K562 (cell line): ENCODE measurements at regions not wholly inside any gene's neighbourhood (a gene's known extent, or its start where the extent isn't known, plus 50 kb on each side); places are given as distances from the start of the nearest gene placed in this dataset.

Experiments
- EHMT2 ChIP-seq: fragments of 450-650 bp; IDR thresholded peaks from 2 replicates; pipeline ENCODE4 v1.6.1; 2018; ENCODE audit warnings: antibody characterized with exemption
- SAP30 ChIP-seq: fragments of 200-600 bp; sonication (generic); IDR thresholded peaks from 2 replicates; pipeline ENCODE4 v1.6.1; 2012; ENCODE audit warnings: borderline replicate concordance, low read depth, mild to moderate bottlenecking, moderate library complexity, low read length, control low read depth, inconsistent platforms; ENCODE audit not compliant: insufficient read depth, poor library complexity, severe bottlenecking
- SIN3A ChIP-seq, 2 experiments: fragments of 150-350 bp in 1 of 2; IDR thresholded peaks; 2 replicates each; pipeline ENCODE4 v1.6.1; 2011 to 2016; ENCODE audit warnings: borderline replicate concordance in 2 of 2, low read depth in 2 of 2, low read length in 2 of 2, mild to moderate bottlenecking in 2 of 2, moderate library complexity in 2 of 2; ENCODE audit not compliant: control insufficient read depth in 1 of 2
- TOE1 ChIP-seq, 2 experiments: fragments of 450-650 bp in 1 of 2; sonication (generic) in 1 of 2; formaldehyde crosslinking in 1 of 2; IDR thresholded peaks; 2 replicates each; pipeline versions ENCODE4 v1.7.1 to v1.8.0; 2016 to 2022; ENCODE audit warnings: borderline replicate concordance in 2 of 2, mild to moderate bottlenecking in 2 of 2, antibody characterized with exemption in 1 of 2, inconsistent platforms in 1 of 2, low read depth in 1 of 2, missing genetic modification reagents in 1 of 2, moderate library complexity in 1 of 2
- ZBTB1 ChIP-seq: sonication (generic); formaldehyde crosslinking; IDR thresholded peaks from 2 replicates; pipeline ENCODE4 v1.8.1; 2023; ENCODE audit warnings: missing genetic modification reagents, low read depth, mild to moderate bottlenecking, borderline replicate concordance
- TF ChIP-seq, protein P1 (sequence below), 3 experiments: IDR thresholded peaks in 2 of 3; conservative IDR thresholded peaks in 1 of 3; 2 replicates each; pipeline ENCODE4 v1.5.1; 2011 to 2012; ENCODE audit warnings: low read length in 3 of 3, mild to moderate bottlenecking in 3 of 3, control low read depth in 2 of 3, improper control_type of control experiment in 1 of 3, inconsistent platforms in 1 of 3, low read depth in 1 of 3, mixed read lengths in 1 of 3, moderate library complexity in 1 of 3; ENCODE audit not compliant: insufficient read depth in 2 of 3
- TF ChIP-seq, protein P2 (sequence below): fragments of 250-450 bp; sonication (Bioruptor Pico); IDR thresholded peaks from 2 replicates; pipeline ENCODE4 v1.8.0; 2021; ENCODE audit warnings: moderate library complexity, mild to moderate bottlenecking, inconsistent platforms

DNA sequence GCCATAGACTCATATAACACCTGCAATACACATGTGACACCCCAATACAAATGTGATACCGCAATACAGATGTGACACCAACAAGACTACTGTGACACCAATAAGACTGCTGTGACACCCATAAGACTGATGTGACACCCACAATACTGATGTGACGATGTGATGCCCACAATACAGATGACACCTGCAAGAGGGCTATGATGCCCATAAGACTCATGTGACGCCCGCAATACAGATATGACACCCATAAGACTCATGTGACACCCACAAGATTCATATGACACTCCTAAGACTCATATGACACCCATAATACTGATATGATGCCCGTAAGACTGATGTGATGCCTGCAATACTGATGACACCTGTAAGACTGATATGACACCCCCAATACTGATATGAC lies 113.0 kb downstream of the MRPL57 start:
- no peak for TF ChIP-seq EHMT2
- no peak for TF ChIP-seq ZBTB1 (CRISPR knock-in tag)
- TF ChIP-seq, protein P1, sequence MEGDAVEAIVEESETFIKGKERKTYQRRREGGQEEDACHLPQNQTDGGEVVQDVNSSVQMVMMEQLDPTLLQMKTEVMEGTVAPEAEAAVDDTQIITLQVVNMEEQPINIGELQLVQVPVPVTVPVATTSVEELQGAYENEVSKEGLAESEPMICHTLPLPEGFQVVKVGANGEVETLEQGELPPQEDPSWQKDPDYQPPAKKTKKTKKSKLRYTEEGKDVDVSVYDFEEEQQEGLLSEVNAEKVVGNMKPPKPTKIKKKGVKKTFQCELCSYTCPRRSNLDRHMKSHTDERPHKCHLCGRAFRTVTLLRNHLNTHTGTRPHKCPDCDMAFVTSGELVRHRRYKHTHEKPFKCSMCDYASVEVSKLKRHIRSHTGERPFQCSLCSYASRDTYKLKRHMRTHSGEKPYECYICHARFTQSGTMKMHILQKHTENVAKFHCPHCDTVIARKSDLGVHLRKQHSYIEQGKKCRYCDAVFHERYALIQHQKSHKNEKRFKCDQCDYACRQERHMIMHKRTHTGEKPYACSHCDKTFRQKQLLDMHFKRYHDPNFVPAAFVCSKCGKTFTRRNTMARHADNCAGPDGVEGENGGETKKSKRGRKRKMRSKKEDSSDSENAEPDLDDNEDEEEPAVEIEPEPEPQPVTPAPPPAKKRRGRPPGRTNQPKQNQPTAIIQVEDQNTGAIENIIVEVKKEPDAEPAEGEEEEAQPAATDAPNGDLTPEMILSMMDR (IDR thresholded peaks at IDR 0.05 in 2 of 3, conservative IDR thresholded peaks at IDR 0.05 in 1 of 3; ENCODE audit: insufficient read depth in 2 of 3, low read depth in 1 of 3, low read length in 3 of 3), result no peak
- no peak for TF ChIP-seq SIN3A (IDR thresholded peaks at IDR 0.05; ENCODE audit: borderline replicate concordance in 2 of 2, control insufficient read depth in 1 of 2, low read depth in 2 of 2, low read length in 2 of 2)
- TF ChIP-seq TOE1 (IDR thresholded peaks at IDR 0.05; ENCODE audit: borderline replicate concordance), result no peak
- TF ChIP-seq TOE1 (CRISPR knock-in tag; IDR thresholded peaks at IDR 0.05; ENCODE audit: borderline replicate concordance, low read depth), result no peak
- TF ChIP-seq, protein P2, sequence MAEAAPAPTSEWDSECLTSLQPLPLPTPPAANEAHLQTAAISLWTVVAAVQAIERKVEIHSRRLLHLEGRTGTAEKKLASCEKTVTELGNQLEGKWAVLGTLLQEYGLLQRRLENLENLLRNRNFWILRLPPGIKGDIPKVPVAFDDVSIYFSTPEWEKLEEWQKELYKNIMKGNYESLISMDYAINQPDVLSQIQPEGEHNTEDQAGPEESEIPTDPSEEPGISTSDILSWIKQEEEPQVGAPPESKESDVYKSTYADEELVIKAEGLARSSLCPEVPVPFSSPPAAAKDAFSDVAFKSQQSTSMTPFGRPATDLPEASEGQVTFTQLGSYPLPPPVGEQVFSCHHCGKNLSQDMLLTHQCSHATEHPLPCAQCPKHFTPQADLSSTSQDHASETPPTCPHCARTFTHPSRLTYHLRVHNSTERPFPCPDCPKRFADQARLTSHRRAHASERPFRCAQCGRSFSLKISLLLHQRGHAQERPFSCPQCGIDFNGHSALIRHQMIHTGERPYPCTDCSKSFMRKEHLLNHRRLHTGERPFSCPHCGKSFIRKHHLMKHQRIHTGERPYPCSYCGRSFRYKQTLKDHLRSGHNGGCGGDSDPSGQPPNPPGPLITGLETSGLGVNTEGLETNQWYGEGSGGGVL (CRISPR knock-in tag), result no peak
- TF ChIP-seq SAP30, result no peak
